ENCODE measurements at regions not wholly inside any gene's neighbourhood (a gene's known extent, or its start where the extent isn't known, plus 50 kb on each side); places are given as distances from the start of the nearest gene placed in this dataset.

DNA sequence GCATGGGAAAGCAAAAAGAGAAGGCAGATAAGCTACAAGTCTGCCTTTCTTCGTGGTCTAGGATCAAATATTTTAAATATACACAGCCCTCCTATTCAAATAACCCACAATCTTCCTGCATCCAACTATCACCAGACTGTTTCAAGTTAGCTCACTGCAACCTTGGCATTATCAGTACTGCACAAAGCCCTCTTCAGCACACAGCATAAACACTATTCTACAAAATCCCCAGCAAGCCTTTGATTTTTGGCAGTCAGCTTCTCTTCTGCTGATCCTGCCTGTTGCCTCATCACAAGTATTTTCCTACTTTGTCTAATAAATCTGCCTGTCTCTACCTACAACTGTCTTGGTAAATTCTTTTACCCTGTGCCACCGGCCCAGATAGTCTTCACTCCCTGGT, 142.9 kb downstream of the COX7C start:
- CTCF ChIA-PET = no interaction called here

GRCh38 chr5:86763929-86764328, 146.2 kb downstream of the COX7C start:
- CTCF ChIA-PET = no interaction called here
- no peak for DNase-seq (ENCODE audit: low read depth, low spot score)
- POLR2A ChIA-PET = no interaction called here
- TF ChIP-seq, protein P1, sequence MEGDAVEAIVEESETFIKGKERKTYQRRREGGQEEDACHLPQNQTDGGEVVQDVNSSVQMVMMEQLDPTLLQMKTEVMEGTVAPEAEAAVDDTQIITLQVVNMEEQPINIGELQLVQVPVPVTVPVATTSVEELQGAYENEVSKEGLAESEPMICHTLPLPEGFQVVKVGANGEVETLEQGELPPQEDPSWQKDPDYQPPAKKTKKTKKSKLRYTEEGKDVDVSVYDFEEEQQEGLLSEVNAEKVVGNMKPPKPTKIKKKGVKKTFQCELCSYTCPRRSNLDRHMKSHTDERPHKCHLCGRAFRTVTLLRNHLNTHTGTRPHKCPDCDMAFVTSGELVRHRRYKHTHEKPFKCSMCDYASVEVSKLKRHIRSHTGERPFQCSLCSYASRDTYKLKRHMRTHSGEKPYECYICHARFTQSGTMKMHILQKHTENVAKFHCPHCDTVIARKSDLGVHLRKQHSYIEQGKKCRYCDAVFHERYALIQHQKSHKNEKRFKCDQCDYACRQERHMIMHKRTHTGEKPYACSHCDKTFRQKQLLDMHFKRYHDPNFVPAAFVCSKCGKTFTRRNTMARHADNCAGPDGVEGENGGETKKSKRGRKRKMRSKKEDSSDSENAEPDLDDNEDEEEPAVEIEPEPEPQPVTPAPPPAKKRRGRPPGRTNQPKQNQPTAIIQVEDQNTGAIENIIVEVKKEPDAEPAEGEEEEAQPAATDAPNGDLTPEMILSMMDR (IDR thresholded peaks at IDR 0.05; ENCODE audit: insufficient read depth, low read length, missing control alignments) = no peak
- no peak overlapping the region for H3K4me3 ChIP-seq (ENCODE audit: low read depth, low read length)

More for the DNA sequence above, 142.9 kb downstream of the COX7C start:
- H3K4me3 ChIP-seq (ENCODE audit: low read depth, low read length) = no peak overlapping the region
- no peak for DNase-seq (ENCODE audit: low read depth, low spot score)
- TF ChIP-seq, protein P1 (IDR thresholded peaks at IDR 0.05; ENCODE audit: insufficient read depth, low read length, missing control alignments) = no peak
- POLR2A ChIA-PET = no interaction called here

DNA sequence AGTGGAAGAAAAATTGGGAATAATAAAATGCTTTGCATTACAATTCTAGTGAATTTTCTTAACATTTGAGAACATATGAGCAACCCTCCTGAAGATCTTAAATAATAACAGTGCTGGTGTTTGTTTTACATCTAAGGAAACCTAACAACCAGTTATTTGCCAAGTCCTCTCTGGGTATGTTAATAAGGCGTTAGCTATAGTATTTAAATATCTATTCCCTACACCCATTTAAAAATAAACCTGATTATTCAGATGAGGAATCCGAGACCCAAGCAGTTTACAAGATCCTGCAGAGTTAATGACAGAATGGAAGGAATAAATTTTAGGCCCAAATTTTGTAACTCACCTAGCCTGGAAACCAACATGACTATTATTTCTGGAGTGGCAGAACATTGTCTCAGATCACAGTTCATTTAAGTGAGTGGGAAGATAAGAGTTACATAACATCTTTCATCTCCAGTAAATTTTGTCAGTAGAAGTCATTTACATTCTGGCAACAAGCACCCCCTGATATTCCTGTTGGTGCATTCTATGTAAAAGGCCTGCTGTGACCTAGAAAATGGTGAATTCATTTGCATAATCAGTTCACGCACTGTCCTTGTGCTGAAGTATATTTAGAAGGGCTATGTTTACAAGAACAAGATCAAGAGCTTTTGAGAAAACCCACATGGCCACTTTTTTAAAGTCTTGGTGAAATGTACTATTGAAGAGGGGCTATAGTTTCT, 148.2 kb downstream of the COX7C start:
- TF ChIP-seq, protein P1 (IDR thresholded peaks at IDR 0.05; ENCODE audit: insufficient read depth, low read length, missing control alignments) = no peak
- ChIA-PET CTCF (no interaction called here), POLR2A (no interaction called here)
- no peak for DNase-seq (ENCODE audit: low read depth, low spot score)
- no peak overlapping the region for H3K4me3 ChIP-seq (ENCODE audit: low read depth, low read length)

GRCh38 chr5:86768699-86769202, 151.0 kb downstream of the COX7C start:
- ChIA-PET POLR2A (no interaction called here), CTCF (no interaction called here)
- DNase-seq (ENCODE audit: low read depth, low spot score) = no peak
- no peak overlapping the region for H3K4me3 ChIP-seq (ENCODE audit: low read depth, low read length)
- TF ChIP-seq, protein P1 (IDR thresholded peaks at IDR 0.05; ENCODE audit: insufficient read depth, low read length, missing control alignments) = no peak

- POLR2A ChIA-PET = no interaction called here
- H3K4me3 ChIP-seq (ENCODE audit: low read depth, low read length) = no peak overlapping the region
- TF ChIP-seq, protein P1 (IDR thresholded peaks at IDR 0.05; ENCODE audit: insufficient read depth, low read length, missing control alignments) = no peak
- no peak for DNase-seq (ENCODE audit: low read depth, low spot score)
- CTCF ChIA-PET = no interaction called here
Measured at GRCh38 chr5:86780018-86780417, 162.3 kb downstream of the COX7C start.

DNA sequence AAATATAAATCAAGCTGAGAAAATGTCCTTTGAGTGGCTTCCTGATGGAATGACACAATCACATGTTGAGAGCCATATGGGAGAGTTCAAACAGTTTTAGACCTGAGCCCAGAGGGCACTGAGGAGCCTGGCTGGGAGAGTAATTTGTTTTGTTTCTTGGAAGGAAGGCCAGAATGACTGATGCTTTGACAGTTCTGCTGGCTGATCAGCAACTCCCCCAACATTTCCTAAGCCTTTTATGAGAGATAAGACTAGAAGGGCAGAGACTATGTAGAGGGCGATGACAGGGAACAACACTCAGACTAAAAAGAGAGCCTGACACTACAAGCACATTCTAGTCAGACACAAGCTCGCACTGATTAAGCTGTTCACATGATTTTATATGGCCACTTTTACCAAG, 169.2 kb downstream of the COX7C start:
- CTCF ChIA-PET = no interaction called here
- H3K4me3 ChIP-seq (ENCODE audit: low read depth, low read length) = no peak overlapping the region
- TF ChIP-seq, protein P1 (IDR thresholded peaks at IDR 0.05; ENCODE audit: insufficient read depth, low read length, missing control alignments) = no peak
- POLR2A ChIA-PET = no interaction called here
- no peak for DNase-seq (ENCODE audit: low read depth, low spot score)
